Keratinocyte (primary cell): ENCODE measurements at regions not wholly inside any gene's neighbourhood (a gene's known extent, or its start where the extent isn't known, plus 50 kb on each side); places are given as distances from the start of the nearest gene placed in this dataset.

Experiments used
- DNase-seq: peaks from one replicate; pipeline ENCODE4 v3.0.0-alpha.2; 2011; ENCODE audit warnings: low read depth, missing footprints, low spot score
- FAIRE-seq: peaks from 2 replicates; lab custom pipeline; 2011; peaks lifted over from hg19 to GRCh38; lab: Jason Lieb, UNC
- H2AFZ ChIP-seq: 2 replicates; pipeline ENCODE4 v1.6.0; 2012; ENCODE audit warnings: low read length, control low read depth, inconsistent platforms; ENCODE audit not compliant: control insufficient read depth
- H3K27ac ChIP-seq: 2 replicates; pipeline ENCODE4 v1.5.1; 2011; ENCODE audit warnings: low read length; ENCODE audit not compliant: control insufficient read depth, insufficient read depth
- H3K27me3 ChIP-seq: 3 replicates; pipeline ENCODE4 v1.6.0; 2011; ENCODE audit warnings: low read length; ENCODE audit not compliant: control insufficient read depth, insufficient read depth; ENCODE audit errors: extremely low read depth
- H3K36me3 ChIP-seq, 2 experiments: 2 replicates in 1 of 2; 3 replicates in 1 of 2; pipeline ENCODE4 v1.5.1; 2011; ENCODE audit warnings: low read length in 2 of 2, mild to moderate bottlenecking in 1 of 2; ENCODE audit not compliant: control insufficient read depth in 2 of 2, insufficient read depth in 2 of 2; ENCODE audit errors: extremely low read depth in 1 of 2
- H3K4me1 ChIP-seq: 3 replicates; pipeline ENCODE4 v1.5.1; 2011; ENCODE audit warnings: low read length; ENCODE audit not compliant: control insufficient read depth, insufficient read depth; ENCODE audit errors: extremely low read depth
- H3K4me2 ChIP-seq: 3 replicates; pipeline ENCODE4 v1.6.0; 2011; ENCODE audit warnings: low read depth, low read length; ENCODE audit not compliant: control insufficient read depth, insufficient read depth; ENCODE audit errors: extremely low read depth
- H3K4me3 ChIP-seq, 3 experiments: fragments of 200-600 bp in 1 of 3; sonication (generic) in 1 of 3; 2 replicates in 2 of 3; 3 replicates in 1 of 3; pipeline ENCODE4 v1.5.1; 2011 to 2016; ENCODE audit warnings: low read length in 3 of 3, mild to moderate bottlenecking in 3 of 3, control low read depth in 2 of 3, inconsistent platforms in 1 of 3, low read depth in 1 of 3, mixed read lengths in 1 of 3, mixed run types in 1 of 3, moderate library complexity in 1 of 3; ENCODE audit not compliant: control insufficient read depth in 2 of 3, insufficient read depth in 2 of 3; ENCODE audit errors: extremely low read depth in 1 of 3
- H3K79me2 ChIP-seq: 2 replicates; pipeline ENCODE4 v1.6.0; 2012; ENCODE audit warnings: low read length; ENCODE audit not compliant: control insufficient read depth, insufficient read depth
- H3K9ac ChIP-seq: 3 replicates; pipeline ENCODE4 v1.6.0; 2011; ENCODE audit warnings: low read length; ENCODE audit not compliant: control insufficient read depth, insufficient read depth; ENCODE audit errors: extremely low read depth
- H3K9me1 ChIP-seq: 3 replicates; pipeline ENCODE4 v1.6.0; 2011; ENCODE audit warnings: low read length; ENCODE audit not compliant: control insufficient read depth, insufficient read depth; ENCODE audit errors: extremely low read depth
- H3K9me3 ChIP-seq: 2 replicates; pipeline ENCODE4 v1.5.1; 2012; ENCODE audit warnings: low read depth, low read length; ENCODE audit not compliant: control insufficient read depth
- H4K20me1 ChIP-seq: 3 replicates; pipeline ENCODE4 v1.6.0; 2011; ENCODE audit warnings: low read length; ENCODE audit not compliant: control insufficient read depth, insufficient read depth; ENCODE audit errors: extremely low read depth
- CTCF ChIP-seq, 3 experiments: IDR thresholded peaks in 1 of 3; conservative IDR thresholded peaks in 1 of 3; optimal IDR thresholded peaks in 1 of 3; 2 replicates in 2 of 3; 3 replicates in 1 of 3; pipeline versions ENCODE3 to v1.5.1; 2011; ENCODE audit warnings: low read length in 3 of 3, mild to moderate bottlenecking in 3 of 3, moderate library complexity in 2 of 3, control low read depth in 1 of 3, inconsistent platforms in 1 of 3; ENCODE audit not compliant: insufficient read depth in 2 of 3; ENCODE audit errors: extremely low read depth in 1 of 3
- EZH2 ChIP-seq: IDR thresholded peaks from one replicate; pipeline ENCODE4 v1.6.1; 2012; ENCODE audit warnings: inconsistent platforms, mild to moderate bottlenecking, low read length, moderate library complexity
- dilution Hi-C: fragments of 300-500 bp; cut with MboI; formaldehyde crosslinking; loops from one replicate; pipeline ENCODE4 v1.7.0; 2020; ENCODE audit warnings: low sequenced_read_pairs; ENCODE audit not compliant: extremely low pct_ligation_motif_present

DNA sequence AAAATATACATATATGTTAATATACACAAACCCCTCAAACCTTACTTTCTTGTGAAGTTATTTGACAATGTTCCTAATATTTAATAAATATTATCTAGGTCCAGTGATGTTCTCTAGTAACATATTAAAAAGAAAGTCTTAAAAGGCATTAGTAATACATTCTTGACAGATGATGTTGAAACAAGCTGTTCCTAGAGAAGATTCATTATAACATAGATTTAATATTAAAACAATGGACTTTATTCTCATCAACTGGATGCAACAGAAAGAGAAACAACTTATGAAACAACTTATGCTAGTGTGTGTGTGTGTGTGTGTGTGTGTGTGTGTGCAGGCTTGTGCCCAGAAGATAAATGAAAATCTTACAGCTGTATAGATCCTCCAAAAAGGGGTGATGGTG lies 68.5 kb upstream of the PLXNA2 start:
- no peaks in the 10 kb centered on the region for H4K20me1 ChIP-seq
- FAIRE-seq: no peak
- H3K36me3 ChIP-seq: no peaks in the 10 kb centered on the region
- H3K4me1 ChIP-seq: no peaks in the 10 kb centered on the region
- H3K4me2 ChIP-seq: no peak overlapping the region
- peaks cover 6% of the 10 kb centered on the region for H3K27me3 ChIP-seq
- H3K4me3 ChIP-seq: no peak overlapping the region
- H2AFZ ChIP-seq: no peak overlapping the region
- H3K79me2 ChIP-seq: no peaks in the 10 kb centered on the region
- dilution Hi-C loops: no loop called here
- no peaks in the 10 kb centered on the region for H3K9me3 ChIP-seq
- no peak for TF ChIP-seq EZH2
- no peak for TF ChIP-seq CTCF (optimal IDR thresholded peaks at IDR 0.05 in 1 of 3, IDR thresholded peaks at IDR 0.05 in 1 of 3, conservative IDR thresholded peaks at IDR 0.05 in 1 of 3; ENCODE audit: extremely low read depth in 1 of 3, insufficient read depth in 2 of 3, low read length in 3 of 3)
- no peak for DNase-seq
- H3K9ac ChIP-seq: no peak overlapping the region
- H3K9me1 ChIP-seq: no peaks in the 10 kb centered on the region
- H3K27ac ChIP-seq: no peak overlapping the region

GRCh38 chr1:208314431-208314830 lies 70.2 kb upstream of the PLXNA2 start:
- Histone ChIP-seq H3K27ac (no peak overlapping the region), H2AFZ (no peak overlapping the region), H3K27me3 (peaks cover 6% of the 10 kb centered on the region), H3K4me2 (no peak overlapping the region), H3K9me1 (no peaks in the 10 kb centered on the region), H3K4me3 (no peak overlapping the region), H3K9ac (no peak overlapping the region), H3K79me2 (no peaks in the 10 kb centered on the region), H3K9me3 (no peaks in the 10 kb centered on the region), H3K4me1 (peaks cover 8% of the 10 kb centered on the region), H4K20me1 (no peaks in the 10 kb centered on the region), H3K36me3 (no peaks in the 10 kb centered on the region)
- dilution Hi-C loops: no loop called here
- no peak for FAIRE-seq
- TF ChIP-seq EZH2 (no peak), CTCF (optimal IDR thresholded peaks at IDR 0.05 in 1 of 3, IDR thresholded peaks at IDR 0.05 in 1 of 3, conservative IDR thresholded peaks at IDR 0.05 in 1 of 3; ENCODE audit: extremely low read depth in 1 of 3, insufficient read depth in 2 of 3, low read length in 3 of 3) (no peak)
- DNase-seq: no peak
